HG02678 (cell line): ENCODE measurements at regions not wholly inside any gene's neighbourhood (a gene's known extent, or its start where the extent isn't known, plus 50 kb on each side); places are given as distances from the start of the nearest gene placed in this dataset.

Experiments used
- ATAC-seq: cut with Tn5 transposase; IDR thresholded peaks from one replicate; pipeline ENCODE4 v1.9.1; 2021; ENCODE audit warnings: mild to moderate bottlenecking, moderate library complexity; ENCODE audit not compliant: unreplicated experiment

- ATAC-seq: no peak
These were observed 152.6 kb downstream of the SLC16A9 start for GRCh38 chr10:59557052-59557451.

- ATAC-seq: no peak
These were observed 156.3 kb downstream of the SLC16A9 start for GRCh38 chr10:59553162-59553900.

GRCh38 chr10:59550061-59550460 is 159.6 kb downstream of the SLC16A9 start:
- ATAC-seq: no peak

- no peak for ATAC-seq
These were observed 171.0 kb downstream of the SLC16A9 start for GRCh38 chr10:59538623-59539022.

DNA sequence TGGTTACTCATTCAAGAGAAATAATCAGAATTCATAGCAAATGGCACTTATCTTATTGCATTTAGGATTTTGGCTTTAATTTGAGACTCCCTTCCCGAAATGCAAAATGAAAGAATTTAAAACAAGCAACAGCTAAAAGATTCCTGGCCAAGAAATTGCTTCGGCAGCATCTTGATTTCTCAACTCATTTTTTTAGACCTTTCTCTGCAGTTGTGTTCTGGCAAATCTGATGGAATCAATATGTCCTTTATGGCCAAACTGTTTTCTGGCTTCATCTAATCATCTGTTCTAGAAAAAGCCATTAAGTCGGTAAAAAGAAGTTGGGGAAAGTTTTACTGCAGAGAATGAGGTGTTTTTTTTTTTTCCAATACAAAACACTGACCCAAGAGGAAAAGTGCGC is 172.1 kb downstream of the SLC16A9 start:
- ATAC-seq: no peak

- ATAC-seq: no peak
These were observed 173.3 kb downstream of the SLC16A9 start for GRCh38 chr10:59536167-59537014.

GRCh38 chr10:59524348-59524747 is 162.0 kb upstream of the FAM13C start:
- no peak for ATAC-seq

DNA sequence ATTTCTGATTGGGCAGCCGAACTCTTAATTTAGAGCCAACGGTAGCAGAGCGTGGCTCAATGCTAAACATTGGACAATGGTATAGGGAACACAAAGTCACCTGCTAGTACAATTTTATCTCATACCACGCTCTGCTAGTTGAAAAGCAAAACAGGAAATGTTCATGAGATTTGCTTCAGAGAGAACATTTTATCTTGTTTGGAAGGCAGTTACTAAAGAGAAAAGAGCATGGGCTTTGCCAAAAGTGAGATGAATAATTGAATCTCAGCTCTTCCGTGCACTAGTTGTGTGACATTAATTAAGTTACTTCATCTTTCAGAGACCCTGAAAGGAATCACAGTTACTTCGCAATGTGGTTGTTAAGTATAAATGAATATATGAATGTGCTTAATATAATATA is 161.5 kb upstream of the FAM13C start:
- ATAC-seq: no peak

- no peak for ATAC-seq
These were observed 155.6 kb upstream of the FAM13C start for GRCh38 chr10:59517996-59518395.

- no peak for ATAC-seq
These were observed 155.1 kb upstream of the FAM13C start for GRCh38 chr10:59517341-59517899.

DNA sequence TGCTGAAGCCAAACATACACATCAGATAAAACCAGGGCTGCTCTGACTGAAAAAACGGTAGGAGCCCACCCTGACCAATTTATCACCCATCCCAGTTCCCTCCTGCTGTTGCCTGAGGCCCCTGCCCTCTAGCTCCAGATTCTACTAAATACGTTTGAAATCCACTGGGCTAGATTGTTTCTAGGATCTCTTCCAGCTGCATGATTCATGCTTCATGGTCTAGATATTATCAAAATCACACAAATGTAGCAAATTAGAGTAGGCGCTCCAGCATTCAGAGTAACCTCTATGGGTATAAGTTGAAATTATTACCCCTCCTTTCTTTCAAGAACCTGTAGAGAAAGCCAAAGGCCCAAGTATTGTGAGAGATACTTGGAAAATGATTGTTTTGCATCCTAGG is 151.2 kb upstream of the FAM13C start:
- no peak for ATAC-seq

DNA sequence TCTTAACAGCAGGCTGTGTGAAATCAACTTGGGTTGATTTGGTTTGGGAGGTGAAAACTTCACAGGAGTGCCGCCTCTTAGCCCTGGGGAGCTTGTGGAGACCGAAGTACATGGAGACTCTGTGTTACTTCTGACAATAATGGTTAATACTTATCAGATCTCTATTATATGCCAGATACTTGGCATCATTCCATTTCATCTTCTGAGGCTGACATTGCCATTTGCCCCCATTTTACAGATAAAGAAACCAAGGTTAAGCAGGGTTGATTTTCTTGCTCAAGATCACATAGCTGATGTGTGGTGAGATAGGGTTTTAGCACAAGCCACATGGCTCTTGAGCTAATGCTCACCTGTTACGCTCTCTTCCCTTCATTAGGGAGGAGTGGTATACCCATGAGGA is 150.6 kb upstream of the FAM13C start:
- no peak for ATAC-seq

GRCh38 chr10:59508956-59509355 is 146.6 kb upstream of the FAM13C start:
- no peak for ATAC-seq

DNA sequence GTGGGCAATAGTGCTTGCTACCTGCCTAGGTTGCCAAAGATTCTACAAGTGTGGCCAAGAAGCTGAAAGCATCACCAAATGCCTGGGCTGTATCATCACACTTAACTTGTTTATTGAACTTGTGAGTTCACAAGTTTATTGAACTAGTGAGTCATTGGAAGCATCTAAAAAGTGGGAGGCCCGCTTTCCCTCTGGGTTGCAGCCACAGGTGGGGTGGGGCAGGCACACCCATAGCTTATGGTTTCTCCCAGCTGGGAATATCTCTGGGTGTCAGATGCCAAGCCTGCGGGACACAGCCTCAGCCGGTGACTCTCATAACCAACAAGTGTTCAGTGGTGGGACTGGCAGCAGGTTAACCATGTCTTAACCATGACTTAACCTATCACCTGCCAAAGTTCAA is 145.9 kb upstream of the FAM13C start:
- no peak for ATAC-seq

DNA sequence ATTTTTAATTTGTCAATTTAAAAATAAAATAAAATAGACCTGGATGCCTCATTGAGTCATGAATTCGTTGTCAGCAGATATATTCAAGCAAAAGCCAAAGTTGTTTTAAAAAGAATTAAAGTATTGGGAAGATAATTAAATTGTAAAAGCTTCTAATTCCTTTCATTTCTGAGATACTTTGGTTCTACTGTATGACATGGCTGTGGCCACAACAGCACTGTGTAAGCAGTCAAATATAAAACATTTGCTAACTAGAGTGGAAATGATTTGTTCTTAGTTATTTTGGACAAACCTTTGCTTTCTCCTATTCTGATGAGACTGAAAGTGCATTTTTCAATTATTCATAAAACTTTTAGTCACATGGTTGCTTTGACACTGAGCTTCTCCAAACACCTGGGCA is 143.6 kb upstream of the FAM13C start:
- ATAC-seq: no peak

GRCh38 chr10:59499460-59499859 is 137.1 kb upstream of the FAM13C start:
- ATAC-seq: no peak

GRCh38 chr10:59493017-59493416 is 130.7 kb upstream of the FAM13C start:
- ATAC-seq: no peak

DNA sequence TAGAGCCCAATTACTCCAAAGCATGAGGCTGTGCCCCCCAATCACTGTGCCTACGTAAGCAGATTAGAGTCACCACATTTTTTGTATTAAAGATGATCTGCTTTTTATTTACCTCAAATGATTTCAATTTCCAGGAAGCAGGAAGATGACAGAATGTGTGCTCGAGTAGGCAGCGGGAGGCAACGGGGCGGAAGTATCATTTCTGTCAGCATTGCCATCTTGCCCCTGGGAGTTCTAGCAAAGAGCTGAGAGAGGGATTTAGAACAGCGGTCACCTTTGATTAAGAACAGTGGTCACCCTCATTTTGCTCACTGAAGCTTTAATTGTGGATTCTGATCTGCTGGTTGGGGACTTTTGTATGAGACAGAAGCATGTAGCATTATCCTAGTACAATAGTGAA is 117.1 kb upstream of the FAM13C start:
- ATAC-seq: no peak

GRCh38 chr10:59470570-59470969 is 108.2 kb upstream of the FAM13C start:
- ATAC-seq: no peak

DNA sequence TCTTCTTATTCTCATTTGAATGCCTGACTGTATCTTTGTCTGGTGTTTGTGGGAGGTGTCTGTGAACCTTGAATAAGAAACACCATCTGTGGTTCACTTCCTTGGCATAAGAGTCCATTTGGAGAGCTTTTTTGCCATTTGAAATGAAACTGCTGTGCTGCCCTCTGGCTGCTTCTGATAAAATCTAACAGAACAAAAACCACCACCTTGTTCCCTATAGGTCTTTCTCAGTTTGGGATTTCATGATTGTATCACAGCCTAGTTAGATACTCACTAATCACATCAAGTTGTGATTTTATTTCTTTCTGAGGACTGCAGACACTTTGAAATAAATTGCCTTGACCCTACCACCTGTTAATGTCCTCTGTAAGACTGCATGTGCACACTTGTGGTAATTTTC is 102.7 kb upstream of the FAM13C start:
- no peak for ATAC-seq

DNA sequence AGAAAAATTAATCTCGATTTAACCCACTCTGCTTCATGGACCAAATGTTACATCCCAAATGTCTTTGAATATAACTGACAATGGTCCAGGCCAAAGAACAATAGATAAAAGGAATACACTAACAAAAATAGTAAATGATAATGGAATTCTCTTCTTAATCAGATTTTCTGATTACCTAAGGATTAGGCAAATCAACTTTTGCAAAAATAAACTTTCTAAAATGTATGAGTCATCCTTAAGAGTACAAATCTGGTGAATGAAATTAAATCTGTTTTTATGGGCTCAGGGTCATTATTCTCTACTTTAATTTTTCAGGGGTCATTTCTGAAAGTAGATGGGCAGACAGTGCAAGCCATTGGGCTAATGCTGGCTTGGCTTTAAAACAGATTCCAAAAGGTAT is 102.1 kb upstream of the FAM13C start:
- no peak for ATAC-seq

- ATAC-seq: no peak
These were observed 101.6 kb upstream of the FAM13C start for GRCh38 chr10:59463909-59464308.
